Tibial nerve (tissue), 3 donors: ENCODE measurements at regions not wholly inside any gene's neighbourhood (a gene's known extent, or its start where the extent isn't known, plus 50 kb on each side); places are given as distances from the start of the nearest gene placed in this dataset.

Experiments
- CTCF ChIP-seq, 5 experiments: fragments of 200-600 bp in 3 of 5; fragments of 450-650 bp in 2 of 5; sonication (generic) in 3 of 5; IDR thresholded peaks; one replicate each; pipeline ENCODE4 v1.5.1; 2016 to 2019; ENCODE audit warnings: antibody characterized with exemption in 5 of 5, mild to moderate bottlenecking in 3 of 5, moderate library complexity in 2 of 5
- POLR2A ChIP-seq, 2 donors: fragments of 450-650 bp; IDR thresholded peaks; one replicate each; pipeline ENCODE4 v1.6.1; 2017; ENCODE audit warnings: antibody characterized with exemption in 2 of 2, mild to moderate bottlenecking in 2 of 2, moderate library complexity in 2 of 2

- TF ChIP-seq CTCF (IDR thresholded peaks at IDR 0.05) (no peak), POLR2A (IDR thresholded peaks at IDR 0.05) (no peak)
Measured at GRCh38 chr3:41143421-41144031, 55.8 kb upstream of the CTNNB1 start.
